ENCODE measurements at regions not wholly inside any gene's neighbourhood (a gene's known extent, or its start where the extent isn't known, plus 50 kb on each side); places are given as distances from the start of the nearest gene placed in this dataset.

- no peaks in the 10 kb centered on the region for H3K4me1 ChIP-seq
- TF ChIP-seq CTCF (IDR thresholded peaks at IDR 0.05) (no peak), POLR2AphosphoS5 (IDR thresholded peaks at IDR 0.05) (no peak), POLR2A (IDR thresholded peaks at IDR 0.05) (no peak), EP300 (IDR thresholded peaks at IDR 0.05; ENCODE audit: low read depth) (no peak)
- in situ Hi-C loops (cut with MboI; ENCODE audit: low pct_ligation_motif_present in 1 of 4, low pct_unique_long_range_greater_than_20kb in 1 of 4, low sequenced_read_pairs in 3 of 4) (no loop called here), intact Hi-C loops (cut with DNase I; ENCODE audit: low total_unique reads) (no loop called here)
- H3K27me3 ChIP-seq: peaks cover 2% of the 10 kb centered on the region
- H3K9me3 ChIP-seq: no peaks in the 10 kb centered on the region
- no peak overlapping the region for H3K4me3 ChIP-seq
- no peaks in the 10 kb centered on the region for H3K36me3 ChIP-seq
- no peak overlapping the region for H3K27ac ChIP-seq
- WGBS, 2 donors (ENCODE audit: low coverage in 1 of 2): 73 to 79% methylated on average over 1 of the region's 1 CpG
- DNase-seq: no peak
Observed at GRCh38 chr2:204066051-204066450, 129.5 kb downstream of the ICOS start.

GRCh38 chr2:204069804-204070203 lies 133.2 kb downstream of the ICOS start:
- Histone ChIP-seq H3K4me1 (no peaks in the 10 kb centered on the region), H3K4me3 (no peak overlapping the region), H3K27ac (no peak overlapping the region), H3K9me3 (no peaks in the 10 kb centered on the region), H3K36me3 (no peaks in the 10 kb centered on the region), H3K27me3 (peaks cover 2% of the 10 kb centered on the region)
- TF ChIP-seq EP300 (IDR thresholded peaks at IDR 0.05; ENCODE audit: low read depth): no peak
- DNase-seq: no peak
- intact Hi-C loops (cut with DNase I; ENCODE audit: low total_unique reads) (no loop called here), in situ Hi-C loops (cut with MboI; ENCODE audit: low pct_ligation_motif_present in 1 of 4, low pct_unique_long_range_greater_than_20kb in 1 of 4, low sequenced_read_pairs in 3 of 4) (no loop called here)
- 49 to 54% methylated on average over 7 of the region's 7 CpGs for WGBS, 2 donors (ENCODE audit: low coverage in 1 of 2)

- peak; percentile 44 for DNase-seq
- H3K4me1 ChIP-seq: no peaks in the 10 kb centered on the region
- in situ Hi-C loops (cut with MboI; ENCODE audit: low pct_ligation_motif_present in 1 of 4, low pct_unique_long_range_greater_than_20kb in 1 of 4, low sequenced_read_pairs in 3 of 4) (no loop called here), intact Hi-C loops (cut with DNase I; ENCODE audit: low total_unique reads) (no loop called here)
- TF ChIP-seq POLR2AphosphoS5 (IDR thresholded peaks at IDR 0.05): no peak
- peak; percentile 31 to 51 (median 44) for TF ChIP-seq CTCF (IDR thresholded peaks at IDR 0.05)
- TF ChIP-seq EP300 (IDR thresholded peaks at IDR 0.05; ENCODE audit: low read depth): no peak
- H3K9me3 ChIP-seq: no peaks in the 10 kb centered on the region
- no peak overlapping the region for H3K4me3 ChIP-seq
- H3K27ac ChIP-seq: no peak overlapping the region
- 58 to 71% methylated on average over 3 to 8 of the region's 8 CpGs for WGBS, 2 donors (ENCODE audit: low coverage in 1 of 2)
- H3K27me3 ChIP-seq: peaks cover 2% of the 10 kb centered on the region
- H3K36me3 ChIP-seq: no peaks in the 10 kb centered on the region
Observed at GRCh38 chr2:204072443-204073324, 136.1 kb downstream of the ICOS start.

- WGBS, 2 donors (ENCODE audit: low coverage in 1 of 2): 77 to 78% methylated on average over 1 of the region's 1 CpG
- Histone ChIP-seq H3K9me3 (no peaks in the 10 kb centered on the region), H3K27me3 (peaks cover 2% of the 10 kb centered on the region), H3K36me3 (no peaks in the 10 kb centered on the region), H3K4me1 (no peaks in the 10 kb centered on the region), H3K27ac (no peak overlapping the region), H3K4me3 (no peak overlapping the region)
- intact Hi-C loops (cut with DNase I; ENCODE audit: low total_unique reads) (no loop called here), in situ Hi-C loops (cut with MboI; ENCODE audit: low pct_ligation_motif_present in 1 of 4, low pct_unique_long_range_greater_than_20kb in 1 of 4, low sequenced_read_pairs in 3 of 4) (no loop called here)
- DNase-seq: no peak
- TF ChIP-seq EP300 (IDR thresholded peaks at IDR 0.05; ENCODE audit: low read depth) (no peak), POLR2AphosphoS5 (IDR thresholded peaks at IDR 0.05) (peak; percentile 44 to 66 (median 53))
Observed at GRCh38 chr2:204074456-204074855, 137.9 kb downstream of the ICOS start.

GRCh38 chr2:204078003-204078698 lies 141.6 kb downstream of the ICOS start:
- H3K4me3 ChIP-seq: no peak overlapping the region
- no peak for TF ChIP-seq CTCF (IDR thresholded peaks at IDR 0.05)
- no peak for TF ChIP-seq POLR2AphosphoS5 (IDR thresholded peaks at IDR 0.05)
- TF ChIP-seq EP300 (IDR thresholded peaks at IDR 0.05; ENCODE audit: low read depth): no peak
- TF ChIP-seq POLR2A (IDR thresholded peaks at IDR 0.05): no peak
- intact Hi-C loops (cut with DNase I; ENCODE audit: low total_unique reads): no loop called here

More at GRCh38 chr2:204078003-204078698, 141.6 kb downstream of the ICOS start:
- H3K27me3 ChIP-seq: no peaks in the 10 kb centered on the region
- no peaks in the 10 kb centered on the region for H3K4me1 ChIP-seq
- H3K9me3 ChIP-seq: no peaks in the 10 kb centered on the region
- no peak overlapping the region for H3K27ac ChIP-seq
- DNase-seq: no peak
- in situ Hi-C loops (cut with MboI; ENCODE audit: low pct_ligation_motif_present in 1 of 4, low pct_unique_long_range_greater_than_20kb in 1 of 4, low sequenced_read_pairs in 3 of 4): no loop called here
- no peaks in the 10 kb centered on the region for H3K36me3 ChIP-seq
- 62 to 66% methylated on average over 3 to 4 of the region's 4 CpGs for WGBS, 2 donors (ENCODE audit: low coverage in 1 of 2)
